Stimulated activated CD8-positive, alpha-beta memory T cell treated with anti-CD3 and anti-CD28 coated beads, Interleukin-15, amount 100 ng/mL, for 1 hour (primary cell): ENCODE measurements at regions not wholly inside any gene's neighbourhood (a gene's known extent, or its start where the extent isn't known, plus 50 kb on each side); places are given as distances from the start of the nearest gene placed in this dataset.

Experiments
- DNase-seq: peaks from one replicate; pipeline ENCODE4 v3.0.0-alpha.2; 2020; ENCODE audit warnings: low read depth

DNA sequence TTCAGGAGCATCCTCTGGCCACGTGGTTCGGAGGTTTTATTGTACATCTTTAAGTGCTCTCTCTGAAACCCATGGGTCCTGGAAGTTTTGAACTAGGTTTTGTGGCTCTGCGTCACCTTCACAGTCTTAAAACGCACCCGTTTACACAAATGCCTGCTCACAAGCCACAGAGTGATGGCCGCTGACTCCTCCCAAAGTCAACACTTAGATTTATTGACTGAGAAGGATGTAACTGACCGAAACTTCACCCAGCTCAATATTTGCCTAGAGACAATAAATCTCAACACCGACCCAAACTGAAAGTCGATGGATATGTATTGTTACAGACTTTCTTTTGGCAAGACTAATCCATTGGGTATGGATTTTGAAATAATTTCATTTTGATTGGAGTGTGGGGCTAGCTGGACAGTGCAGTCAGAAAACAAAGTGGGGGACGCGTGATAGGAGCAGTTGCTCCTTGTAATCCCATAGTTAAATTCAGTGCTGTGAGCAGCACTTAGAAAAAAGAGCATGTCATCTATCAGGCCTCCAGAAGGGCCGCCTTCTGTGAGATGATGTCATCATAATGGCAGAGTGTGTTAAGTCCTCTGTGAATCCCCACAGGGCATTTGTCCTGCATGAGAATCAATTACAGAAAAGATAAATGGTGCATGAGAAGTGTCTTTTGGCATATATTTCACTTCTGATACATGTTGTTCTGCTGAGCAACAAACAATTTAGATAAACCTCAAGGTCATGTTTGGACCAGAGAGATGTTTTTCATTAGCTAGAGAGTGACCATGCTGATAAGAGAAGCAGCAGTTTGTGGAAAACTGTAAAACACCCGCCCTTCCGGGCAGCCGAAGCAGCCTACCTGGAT is 183.7 kb downstream of the INO80D start:
- DNase-seq: no peak

DNA sequence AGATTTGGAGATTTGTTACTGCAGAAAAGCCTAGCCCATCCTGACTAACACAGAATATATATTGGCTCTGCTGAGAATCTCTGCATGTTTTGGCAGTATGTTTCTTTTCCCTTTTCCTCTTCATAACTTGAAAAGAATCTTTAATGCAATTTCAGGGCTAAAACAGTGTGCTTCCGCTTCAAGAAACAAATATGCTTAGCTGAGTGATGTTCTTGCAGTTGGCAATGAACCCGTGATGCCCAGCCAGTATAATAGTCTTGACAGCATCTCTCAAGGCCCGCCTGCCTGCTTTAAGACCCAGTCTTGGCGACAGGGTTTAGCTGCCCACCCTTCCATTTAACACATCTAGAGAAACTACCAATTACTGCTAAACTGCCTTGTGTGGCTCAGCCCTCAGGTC is 184.5 kb downstream of the INO80D start:
- DNase-seq: no peak

DNA sequence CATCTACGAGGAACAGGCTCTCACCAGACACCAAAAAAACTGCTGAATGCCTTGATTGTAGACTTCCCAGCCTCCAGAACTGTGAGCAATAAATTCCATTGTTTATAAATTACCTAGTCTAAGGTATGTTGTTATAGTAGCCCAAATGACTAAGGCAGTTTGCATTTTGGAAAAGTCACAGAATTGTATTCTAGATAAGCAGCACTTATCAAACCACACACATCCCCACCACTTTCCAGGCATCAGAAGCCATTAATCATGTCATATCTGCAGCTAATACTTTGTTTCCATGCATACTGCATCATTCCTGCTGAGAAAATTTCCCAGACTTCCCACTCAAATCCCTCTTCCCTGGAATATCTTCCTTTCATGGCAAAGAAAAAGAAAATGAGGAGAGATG is 187.2 kb downstream of the INO80D start:
- no peak for DNase-seq

DNA sequence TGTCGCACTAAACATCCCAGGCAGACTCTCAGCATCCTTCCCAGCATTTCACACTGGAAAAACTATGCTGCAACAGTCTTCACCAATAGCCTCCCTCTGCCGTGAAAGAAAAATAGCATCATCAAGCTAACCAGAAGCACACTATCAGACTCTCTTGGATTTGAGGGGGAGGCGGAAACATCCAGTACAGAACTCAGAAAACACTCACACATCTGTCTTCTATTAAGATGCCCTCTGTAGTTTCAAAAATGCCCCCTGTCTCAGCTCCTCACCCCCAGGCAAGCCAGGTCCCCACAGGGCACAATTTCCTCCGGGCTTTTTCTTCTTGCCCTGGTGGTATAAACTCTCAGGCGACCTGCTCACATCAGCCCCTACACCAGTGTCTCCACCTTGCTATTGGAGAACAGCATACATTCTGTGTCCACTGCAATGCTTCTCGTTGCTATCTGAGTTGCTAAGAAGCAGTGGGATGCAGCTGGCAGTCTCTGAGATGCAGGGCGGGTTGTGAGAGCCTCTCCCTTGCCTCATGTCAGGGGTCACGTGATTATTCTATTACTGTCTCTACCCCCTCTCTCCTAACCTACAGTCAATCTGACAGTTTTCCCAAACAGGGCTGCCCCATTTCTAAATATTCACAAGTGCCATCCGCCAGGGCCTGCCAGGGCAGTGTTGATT is 189.9 kb downstream of the INO80D start:
- no peak for DNase-seq

DNA sequence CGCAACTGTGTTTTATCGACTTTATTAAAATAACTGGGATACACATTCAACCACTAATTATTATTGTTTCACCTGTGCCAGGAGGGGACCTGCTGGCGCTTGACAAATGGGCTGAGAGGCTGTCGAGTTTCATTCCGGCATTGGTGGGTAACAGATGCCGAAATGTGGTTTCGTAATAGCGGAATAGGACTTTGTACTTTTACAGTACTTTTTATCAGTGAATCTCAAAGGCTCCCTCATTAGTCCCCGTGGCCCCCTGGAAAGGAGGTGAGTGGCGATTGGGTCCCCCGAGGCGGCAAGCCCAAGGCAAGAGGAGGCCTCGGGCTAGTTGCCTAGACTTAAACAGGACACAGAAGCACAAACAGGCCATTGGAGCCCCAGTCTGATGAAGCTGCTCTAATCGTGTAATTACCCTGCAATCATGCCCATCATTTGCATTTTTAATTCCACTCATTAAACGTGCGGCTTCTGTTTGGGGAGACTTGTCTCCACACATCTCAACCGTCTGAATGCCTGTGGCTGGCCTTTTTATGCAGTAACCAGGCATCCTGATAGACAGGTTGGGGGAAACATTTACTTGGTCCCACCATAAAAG is 193.2 kb downstream of the INO80D start:
- DNase-seq: no peak

DNA sequence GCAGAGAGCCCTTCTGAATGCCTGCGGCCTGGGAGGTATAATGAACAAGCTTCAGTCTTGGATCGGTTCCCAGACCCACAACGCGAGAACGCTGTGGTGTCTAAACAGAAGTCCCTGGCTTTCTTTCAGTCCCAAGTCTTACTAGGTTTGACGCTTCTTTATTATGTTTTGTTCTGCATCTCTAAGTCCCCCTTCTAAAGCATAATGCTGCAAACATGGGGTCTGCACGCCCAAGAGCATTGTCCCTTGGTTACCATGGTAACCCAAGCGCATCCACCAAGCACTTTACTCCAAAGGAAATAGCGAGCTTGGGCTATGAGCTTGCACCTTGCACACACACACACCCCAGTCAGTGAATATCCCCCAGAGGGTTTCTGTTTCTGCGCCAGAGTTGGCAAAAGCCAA is 193.7 kb downstream of the INO80D start:
- DNase-seq: no peak

DNA sequence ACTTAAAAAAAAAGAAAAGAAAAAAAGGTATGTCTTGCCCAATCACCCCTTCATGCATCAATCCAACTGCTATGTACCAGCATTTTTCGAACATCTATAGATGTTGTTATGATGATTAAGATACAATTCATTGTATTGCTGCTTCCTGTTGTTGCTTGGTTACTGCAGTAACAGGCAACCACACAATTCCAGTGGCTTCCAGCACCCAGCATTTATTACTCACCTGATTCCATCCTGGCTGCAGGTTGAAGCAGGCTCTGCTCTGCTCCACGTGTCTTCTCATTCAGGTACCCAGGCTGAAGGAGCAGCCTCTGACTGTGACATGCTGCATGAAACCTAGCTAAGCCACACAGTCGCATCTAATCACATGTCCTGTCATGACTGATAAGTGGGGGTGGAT is 196.9 kb downstream of the INO80D start:
- DNase-seq: no peak

DNA sequence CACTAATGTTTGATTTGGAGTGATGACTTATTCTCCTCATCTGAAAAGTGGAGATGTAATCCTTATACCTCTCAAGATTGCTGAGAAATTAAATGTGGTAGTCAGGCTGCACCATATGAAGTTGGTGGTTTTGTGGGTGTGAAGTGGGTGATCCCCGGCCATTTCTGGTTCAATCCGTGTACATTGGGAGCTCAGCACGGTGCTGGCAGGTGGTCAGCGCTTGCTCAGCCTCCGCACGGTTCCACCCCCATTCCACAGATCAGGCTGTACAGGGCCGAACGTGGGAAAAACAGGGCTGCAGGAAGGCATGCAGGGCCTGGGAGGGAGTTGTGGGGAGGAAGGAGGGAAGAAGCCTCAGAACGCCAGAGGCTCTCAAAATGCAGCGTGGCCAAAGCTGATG is 198.3 kb downstream of the INO80D start:
- DNase-seq: no peak

DNA sequence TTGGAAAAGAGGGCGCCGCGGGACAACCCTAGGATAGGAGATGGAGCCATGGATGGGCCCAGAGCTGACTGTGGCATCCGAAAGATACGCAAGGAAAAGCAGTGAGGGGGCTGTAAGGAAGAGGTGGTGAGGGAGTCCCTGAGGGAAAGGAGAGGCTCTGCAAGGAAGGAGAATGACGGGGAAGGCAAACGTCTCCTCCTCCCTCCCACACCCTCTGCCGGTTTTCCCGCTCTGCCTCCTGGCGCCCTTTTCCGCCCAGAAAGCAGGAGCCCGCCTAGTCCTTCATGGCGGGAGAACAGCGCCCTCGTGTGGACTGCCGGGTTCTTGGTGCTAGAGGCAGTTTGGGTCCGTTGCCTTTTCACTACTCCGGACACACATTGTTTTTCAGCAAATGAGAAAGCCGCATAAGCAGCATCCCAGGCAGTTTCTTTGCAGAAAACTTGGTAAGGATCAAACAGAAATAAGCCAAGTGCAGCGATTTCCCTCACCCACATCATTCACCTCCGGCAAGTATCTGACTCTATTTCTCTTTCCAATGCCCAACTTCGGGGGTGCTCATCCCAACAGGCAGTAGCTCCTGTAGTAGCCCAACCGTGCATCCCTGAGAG is 200.4 kb downstream of the INO80D start:
- peak; percentile 11 for DNase-seq

DNA sequence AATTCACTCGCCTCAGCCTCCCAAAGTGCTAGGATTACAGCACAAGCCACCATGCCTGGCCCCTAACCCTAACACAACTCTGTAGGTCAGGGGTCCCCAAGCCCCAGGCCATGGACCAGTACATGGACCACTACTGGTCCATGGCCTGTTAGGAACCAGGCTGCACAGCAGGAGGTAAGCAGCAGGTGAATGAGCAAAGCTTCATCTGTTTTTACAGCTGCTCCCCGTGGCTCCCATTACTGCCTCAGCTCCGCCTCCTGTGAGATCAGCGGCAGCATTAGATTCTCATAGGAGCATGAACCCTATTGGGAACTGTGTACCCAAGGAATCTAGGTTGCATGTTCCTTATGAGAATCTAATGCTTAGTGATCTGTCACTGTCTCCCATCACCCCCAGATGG is 201.7 kb downstream of the NRP2 start:
- no peak for DNase-seq

DNA sequence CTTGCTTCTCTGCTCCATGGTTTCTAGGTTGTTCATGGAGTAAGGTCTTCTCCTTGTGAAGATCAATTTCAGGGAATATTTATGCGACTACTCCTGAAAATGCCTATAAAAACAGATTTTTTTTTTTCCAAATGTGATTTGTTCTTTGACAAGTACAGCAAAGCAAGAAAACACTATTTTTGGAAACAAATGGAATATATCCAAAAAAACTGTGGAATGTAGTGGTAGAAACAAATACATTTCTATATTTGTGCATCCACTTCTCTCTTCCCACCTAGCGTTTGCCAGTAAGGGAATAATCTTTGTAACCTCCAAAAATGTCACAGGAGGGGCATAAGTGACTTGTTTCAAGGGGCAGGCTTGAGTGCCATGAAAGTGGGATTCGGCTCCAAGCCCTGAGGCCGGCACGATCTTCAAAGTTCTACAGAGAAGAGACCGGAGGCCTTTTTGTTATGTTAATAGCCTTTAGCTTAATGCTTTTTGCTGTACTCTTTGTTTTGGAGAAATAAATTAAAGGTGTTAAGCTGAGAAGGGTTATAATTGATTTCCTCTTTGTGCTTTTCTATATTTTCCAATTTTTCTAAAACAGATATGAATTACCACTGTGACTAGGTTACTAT is 200.6 kb downstream of the NRP2 start:
- DNase-seq: no peak

DNA sequence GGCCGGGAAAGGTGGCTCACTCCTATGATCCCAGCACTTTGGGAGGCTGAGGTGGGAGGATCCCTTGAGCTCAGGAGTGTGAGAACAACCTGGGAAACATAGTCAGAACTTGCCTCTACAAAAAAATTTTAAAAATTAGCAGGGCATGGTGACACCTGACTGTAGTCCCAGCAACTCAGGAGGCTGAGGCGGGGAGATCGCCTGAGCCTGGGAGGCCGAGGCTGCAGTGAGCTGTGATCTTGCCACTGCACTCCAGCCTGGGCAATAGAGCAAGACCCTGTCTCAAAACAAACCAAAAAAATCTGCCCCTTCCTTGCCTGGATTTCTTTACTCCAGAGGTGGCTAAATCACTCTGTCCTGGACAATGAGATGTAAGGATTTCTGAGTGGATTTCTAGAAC is 197.7 kb downstream of the NRP2 start:
- no peak for DNase-seq

DNA sequence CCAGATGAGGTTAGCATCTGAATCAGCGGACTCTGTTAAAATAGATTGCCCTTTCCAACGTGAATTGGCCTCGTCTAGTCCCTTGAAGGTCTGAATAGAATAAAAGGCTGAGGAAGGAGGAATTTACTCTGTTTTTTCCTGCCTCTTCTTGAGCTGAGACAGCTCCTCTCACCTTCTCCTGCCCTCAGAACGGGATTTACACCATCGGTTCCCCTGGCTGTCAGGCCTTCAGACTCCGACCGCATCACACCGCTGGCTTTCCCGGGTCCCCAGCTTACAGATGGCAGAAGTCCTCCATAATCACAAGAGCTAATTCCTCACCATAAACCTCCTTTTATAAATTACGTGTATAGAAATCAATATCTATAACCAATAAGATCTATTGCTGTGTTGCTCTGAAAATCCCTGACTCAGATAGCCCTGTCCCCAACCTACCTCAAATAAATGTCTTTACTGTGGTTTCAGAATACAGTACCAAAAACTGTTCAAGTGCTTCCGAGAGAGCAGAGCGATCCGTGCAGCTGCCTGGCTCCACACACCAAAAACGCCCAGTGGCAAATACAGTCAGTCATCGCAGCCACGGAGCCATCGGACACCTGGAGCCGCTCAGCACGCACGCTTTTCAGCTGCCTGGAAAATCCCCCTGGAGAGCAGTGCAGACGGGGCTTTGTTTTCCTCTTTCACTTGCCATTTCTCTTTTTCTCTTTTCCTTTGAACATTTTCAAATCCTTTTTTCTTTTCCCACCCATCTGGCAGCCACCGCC is 196.9 kb downstream of the NRP2 start:
- DNase-seq: no peak

DNA sequence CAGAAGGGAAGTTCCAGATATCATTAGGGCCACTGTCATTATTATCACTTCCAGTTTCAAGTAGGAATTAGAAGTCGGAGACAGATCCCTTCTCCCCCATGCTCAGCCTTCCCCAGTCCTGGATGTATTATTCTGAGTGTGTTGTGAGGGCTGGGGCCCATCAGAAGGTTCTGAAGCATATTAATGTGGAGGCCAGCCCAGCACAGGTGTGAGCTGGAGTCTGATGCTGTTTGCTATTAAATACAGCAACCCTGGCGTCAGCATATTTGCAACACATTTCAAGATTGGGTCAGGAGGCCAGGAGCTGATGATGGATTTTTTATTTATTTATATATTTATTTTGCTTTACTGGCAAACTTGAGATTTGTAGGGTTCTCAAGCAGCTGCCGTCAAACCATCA is 195.2 kb downstream of the NRP2 start:
- DNase-seq: no peak

DNA sequence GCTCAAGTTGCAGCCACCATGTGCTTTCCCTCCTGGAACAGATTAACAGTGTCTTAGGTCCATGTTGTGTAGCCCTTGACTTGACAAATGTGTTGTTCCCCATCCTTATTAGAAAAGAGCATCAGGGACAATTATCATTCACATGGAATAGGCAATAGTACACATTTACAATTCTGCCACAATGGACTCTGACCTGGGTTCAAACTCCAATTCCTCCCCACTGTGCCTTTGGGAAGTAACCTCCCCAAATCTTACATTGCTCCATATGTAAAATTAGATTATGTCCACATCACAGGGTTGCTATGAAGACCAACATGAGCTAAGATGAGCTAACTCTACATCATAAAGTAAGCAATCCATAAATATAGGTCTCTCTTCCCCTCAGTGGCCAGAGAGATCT is 193.8 kb downstream of the NRP2 start:
- no peak for DNase-seq

DNA sequence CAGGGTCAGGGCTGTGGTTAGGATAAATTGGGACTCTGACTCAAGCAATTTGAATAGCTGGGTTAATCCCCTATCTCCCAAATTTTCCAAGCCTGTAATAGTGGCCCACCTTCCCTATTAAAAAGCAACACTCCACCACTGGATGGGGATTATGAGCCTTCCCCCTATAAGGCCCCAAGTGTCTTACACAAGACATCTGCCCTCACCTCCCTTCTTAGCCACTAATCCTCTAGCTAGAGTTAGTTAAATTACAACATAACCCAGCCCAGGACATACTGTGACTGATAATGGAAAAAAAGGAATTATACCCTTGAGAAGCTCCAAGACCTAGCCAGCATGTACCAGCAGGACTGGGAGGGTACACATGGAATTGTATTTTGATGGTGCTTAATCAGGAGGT is 190.4 kb downstream of the NRP2 start:
- DNase-seq: no peak

DNA sequence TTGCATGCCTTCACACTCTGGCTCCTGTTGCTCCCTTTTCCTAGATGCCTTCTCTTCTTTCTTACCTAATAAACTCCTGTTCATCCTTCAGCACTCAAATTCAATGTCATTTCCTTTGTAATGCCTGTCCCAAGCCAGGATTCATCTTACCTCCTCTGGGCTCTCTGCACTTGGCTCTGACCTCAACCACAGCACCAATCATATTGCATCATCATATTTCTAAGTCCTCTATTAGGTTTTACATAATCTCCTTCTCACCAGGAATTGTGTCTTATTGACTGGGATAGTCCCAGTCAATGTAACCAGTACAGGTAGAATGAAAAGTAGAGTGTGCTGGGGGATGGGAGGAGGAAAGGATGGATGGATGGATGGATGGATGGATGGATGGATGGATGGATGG is 187.1 kb downstream of the NRP2 start:
- DNase-seq: no peak

DNA sequence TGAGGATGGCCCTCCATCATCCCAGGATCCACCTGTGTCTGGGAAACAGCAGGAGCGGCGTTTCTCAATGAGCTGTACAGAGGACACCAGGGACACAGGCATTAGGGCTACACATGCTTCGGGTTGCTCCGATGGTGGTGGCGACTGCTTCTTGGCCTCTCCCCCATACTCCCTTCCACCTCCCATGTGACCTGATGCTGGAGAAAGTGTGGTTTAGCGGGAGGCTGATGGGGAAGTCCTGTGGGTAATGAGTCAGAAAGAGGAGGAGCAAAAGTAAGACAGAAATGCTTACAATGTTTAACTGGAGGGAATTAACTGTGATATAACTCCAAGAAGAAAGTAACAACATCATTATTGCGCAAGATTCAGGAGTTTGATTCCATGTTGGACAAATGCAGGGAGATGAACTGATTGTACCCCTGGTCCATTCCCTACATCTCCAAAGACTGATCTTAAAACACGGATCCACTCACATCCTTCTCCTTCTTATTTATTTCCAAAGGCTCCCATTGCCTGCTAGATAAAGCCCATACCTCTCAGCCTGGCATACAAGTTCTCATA is 186.6 kb downstream of the NRP2 start:
- no peak for DNase-seq

DNA sequence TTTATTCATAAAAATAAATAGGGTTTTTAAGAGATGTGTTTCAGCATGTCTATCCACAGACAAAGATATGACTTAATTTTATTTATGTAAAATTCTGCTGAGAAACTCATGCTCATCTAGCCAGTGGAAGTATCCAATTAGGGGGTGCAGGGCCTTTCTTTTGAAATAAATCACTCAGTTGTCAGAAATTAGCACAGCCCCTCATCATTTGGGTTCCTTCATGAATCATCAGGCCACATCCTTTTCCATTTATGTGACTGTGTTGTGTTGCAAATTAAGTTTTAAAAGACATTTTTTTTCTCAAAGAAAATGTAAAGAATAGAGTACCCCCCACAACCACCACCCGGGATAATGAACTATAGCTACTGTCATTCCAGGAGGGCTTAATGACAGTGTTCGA is 185.8 kb downstream of the NRP2 start:
- DNase-seq: no peak

DNA sequence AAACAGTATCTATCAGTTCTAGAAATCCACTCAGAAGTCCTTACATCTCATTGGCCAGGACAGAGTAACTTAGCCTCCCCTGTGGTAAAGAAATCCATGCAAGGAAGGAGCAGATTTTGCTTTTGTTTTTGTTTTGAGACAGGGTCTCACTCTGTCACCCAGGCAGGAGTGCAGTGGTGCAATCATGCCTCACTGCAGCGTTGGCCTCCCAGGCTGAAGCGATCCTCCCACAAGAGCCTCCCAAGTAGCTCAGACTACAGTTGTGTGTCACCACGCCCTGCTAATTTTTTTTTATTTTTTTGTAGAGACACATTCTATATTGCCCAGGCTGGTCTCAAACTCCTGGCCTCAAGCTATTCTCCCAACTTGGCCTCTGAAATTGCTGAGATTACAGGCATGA is 185.1 kb downstream of the NRP2 start:
- DNase-seq: no peak

DNA sequence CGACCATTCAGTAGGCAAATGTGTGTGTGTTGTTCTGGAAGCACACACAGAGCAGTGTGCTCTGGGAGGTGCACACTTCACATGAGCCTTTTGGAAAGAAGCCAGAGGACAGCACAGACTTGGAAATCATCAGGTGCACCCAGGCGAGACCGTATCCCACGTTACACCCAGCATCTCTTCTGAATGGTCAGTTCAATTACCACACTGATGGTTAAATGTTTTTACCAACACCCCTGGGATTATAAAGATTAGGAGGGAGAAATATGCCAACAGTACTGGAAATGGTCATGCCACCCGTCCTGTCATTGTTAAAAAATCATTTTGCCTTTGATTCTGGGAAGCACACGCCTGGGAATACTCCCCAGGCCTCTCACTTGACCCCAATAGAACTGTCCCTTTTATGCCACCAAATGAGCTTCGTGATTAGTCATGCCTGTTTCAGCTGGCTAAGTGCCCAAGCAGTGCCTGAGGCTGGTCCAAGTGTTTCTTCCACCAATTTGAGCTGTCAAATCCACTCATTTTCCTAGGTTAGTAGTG is 183.7 kb downstream of the NRP2 start:
- no peak for DNase-seq
